ENCODE measurements at regions not wholly inside any gene's neighbourhood (a gene's known extent, or its start where the extent isn't known, plus 50 kb on each side); places are given as distances from the start of the nearest gene placed in this dataset.
"Not testable (repeated sequence)": the region's sequence is repeated elsewhere in the genome, so short reads cannot be mapped to it uniquely, and the experiment has no call there.

- not testable (repeated sequence) for DNase-seq (ENCODE audit: low spot score)
Observed at GRCh38 chr20:17891131-17891530, 77.5 kb downstream of the SNX5 start.

- no peak for DNase-seq (ENCODE audit: low spot score)
Observed at GRCh38 chr20:17890330-17890729, 78.3 kb downstream of the SNX5 start.

GRCh38 chr20:17889226-17889625 is 79.4 kb downstream of the SNX5 start:
- DNase-seq (ENCODE audit: low spot score): no peak

GRCh38 chr20:17888044-17888443 is 80.5 kb downstream of the SNX5 start:
- no peak for DNase-seq (ENCODE audit: low spot score)

GRCh38 chr20:17887331-17888030 is 81.1 kb downstream of the SNX5 start:
- DNase-seq (ENCODE audit: low spot score): no peak

GRCh38 chr20:17885544-17885943 is 83.0 kb downstream of the SNX5 start:
- no peak for DNase-seq (ENCODE audit: low spot score)

- no peak for DNase-seq (ENCODE audit: low spot score)
Observed at GRCh38 chr20:17885076-17885475, 83.5 kb downstream of the SNX5 start.

- DNase-seq (ENCODE audit: low spot score): no peak
Observed at GRCh38 chr20:17884307-17885003, 84.1 kb downstream of the SNX5 start.

- DNase-seq (ENCODE audit: low spot score): no peak
Observed at GRCh38 chr20:17883592-17884306, 84.8 kb downstream of the SNX5 start.

- DNase-seq (ENCODE audit: low spot score): no peak
Observed at GRCh38 chr20:17882834-17883591, 85.6 kb downstream of the SNX5 start.

GRCh38 chr20:17882065-17882833 is 86.3 kb downstream of the SNX5 start:
- DNase-seq (ENCODE audit: low spot score): no peak

- DNase-seq (ENCODE audit: low spot score): no peak
Observed at GRCh38 chr20:17881741-17882064, 86.9 kb downstream of the SNX5 start.

GRCh38 chr20:17878912-17879602 is 89.5 kb downstream of the SNX5 start:
- no peak for DNase-seq (ENCODE audit: low spot score)

GRCh38 chr20:17878069-17878911 is 90.3 kb downstream of the SNX5 start:
- no peak for DNase-seq (ENCODE audit: low spot score)

- no peak for DNase-seq (ENCODE audit: low spot score)
Observed at GRCh38 chr20:17875981-17876385, 92.6 kb downstream of the SNX5 start.

GRCh38 chr20:17875106-17875980 is 93.3 kb downstream of the SNX5 start:
- DNase-seq (ENCODE audit: low spot score): no peak

- no peak for DNase-seq (ENCODE audit: low spot score)
Observed at GRCh38 chr20:17874271-17875105, 94.1 kb downstream of the SNX5 start.

Data from activated CD4-positive, alpha-beta T cell treated with anti-CD3 and anti-CD28 coated beads, Interleukin-2, Interleukin-4, amounts not matched to agents 100 ng/mL and 50 ng/mL, durations not matched to agents 16 hours and 8 hours (primary cell).